ENCODE measurements at regions not wholly inside any gene's neighbourhood (a gene's known extent, or its start where the extent isn't known, plus 50 kb on each side); places are given as distances from the start of the nearest gene placed in this dataset.

DNA sequence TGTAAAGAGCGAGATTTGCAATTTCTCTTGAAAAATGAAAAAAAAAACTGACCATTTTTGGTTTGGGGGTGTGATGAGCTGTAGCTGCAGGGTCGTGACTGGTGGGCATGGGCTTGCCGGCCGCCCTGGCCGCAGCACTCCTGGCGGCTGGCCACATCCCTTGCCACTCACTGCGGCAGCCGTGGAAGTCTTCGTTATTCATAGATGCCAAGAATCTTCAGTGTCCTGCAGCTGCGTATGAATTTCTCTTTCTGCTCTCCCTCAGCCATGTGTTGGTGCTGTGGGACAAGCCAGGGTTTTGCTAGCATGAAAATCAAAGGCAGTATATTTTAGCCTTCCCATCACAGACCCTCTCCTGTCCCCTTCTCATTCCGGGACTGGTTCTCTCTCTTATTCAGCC, 151.7 kb upstream of the TSHZ3 start:
- TF ChIP-seq, protein P1, sequence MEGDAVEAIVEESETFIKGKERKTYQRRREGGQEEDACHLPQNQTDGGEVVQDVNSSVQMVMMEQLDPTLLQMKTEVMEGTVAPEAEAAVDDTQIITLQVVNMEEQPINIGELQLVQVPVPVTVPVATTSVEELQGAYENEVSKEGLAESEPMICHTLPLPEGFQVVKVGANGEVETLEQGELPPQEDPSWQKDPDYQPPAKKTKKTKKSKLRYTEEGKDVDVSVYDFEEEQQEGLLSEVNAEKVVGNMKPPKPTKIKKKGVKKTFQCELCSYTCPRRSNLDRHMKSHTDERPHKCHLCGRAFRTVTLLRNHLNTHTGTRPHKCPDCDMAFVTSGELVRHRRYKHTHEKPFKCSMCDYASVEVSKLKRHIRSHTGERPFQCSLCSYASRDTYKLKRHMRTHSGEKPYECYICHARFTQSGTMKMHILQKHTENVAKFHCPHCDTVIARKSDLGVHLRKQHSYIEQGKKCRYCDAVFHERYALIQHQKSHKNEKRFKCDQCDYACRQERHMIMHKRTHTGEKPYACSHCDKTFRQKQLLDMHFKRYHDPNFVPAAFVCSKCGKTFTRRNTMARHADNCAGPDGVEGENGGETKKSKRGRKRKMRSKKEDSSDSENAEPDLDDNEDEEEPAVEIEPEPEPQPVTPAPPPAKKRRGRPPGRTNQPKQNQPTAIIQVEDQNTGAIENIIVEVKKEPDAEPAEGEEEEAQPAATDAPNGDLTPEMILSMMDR (IDR thresholded peaks at IDR 0.05): no peak
- no peak for TF ChIP-seq POLR2AphosphoS5 (IDR thresholded peaks at IDR 0.05)
